H1 (cell line): ENCODE measurements at regions not wholly inside any gene's neighbourhood (a gene's known extent, or its start where the extent isn't known, plus 50 kb on each side); places are given as distances from the start of the nearest gene placed in this dataset.

Source experiments
- RFX5 ChIP-seq: IDR thresholded peaks from 2 replicates; pipeline ENCODE4 v1.6.1; 2011; ENCODE audit warnings: low read depth, low read length, improper control_type of control experiment, borderline replicate concordance
- TF ChIP-seq, protein P1 (sequence below): fragments of 300-600 bp; sonication (generic); IDR thresholded peaks from 2 replicates; pipeline ENCODE4 v1.7.1; 2012; ENCODE audit warnings: low read length, moderate library complexity, mild to moderate bottlenecking, inconsistent platforms; ENCODE audit not compliant: insufficient replicate concordance

DNA sequence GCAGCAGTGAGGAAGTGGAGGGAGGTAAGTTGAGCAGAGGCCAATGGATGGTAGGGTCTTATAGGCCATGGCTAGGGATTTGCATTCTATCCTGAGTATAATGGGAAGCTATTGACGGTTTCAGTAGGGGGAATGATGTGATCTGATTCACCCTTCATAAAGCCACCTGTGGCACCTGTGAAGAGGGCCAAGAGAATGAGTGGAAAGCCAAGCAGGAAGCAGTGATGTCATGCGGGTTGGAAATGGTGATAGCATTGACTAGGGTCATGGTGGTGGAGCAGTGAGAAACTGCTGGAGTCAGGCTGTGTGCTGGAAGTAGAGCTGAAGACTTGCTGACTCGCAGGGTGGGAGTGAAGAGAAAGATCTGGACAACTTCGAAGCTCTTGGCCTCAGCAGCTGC is 111.7 kb downstream of the MARCHF4 start (continued):
- TF ChIP-seq, protein P1, sequence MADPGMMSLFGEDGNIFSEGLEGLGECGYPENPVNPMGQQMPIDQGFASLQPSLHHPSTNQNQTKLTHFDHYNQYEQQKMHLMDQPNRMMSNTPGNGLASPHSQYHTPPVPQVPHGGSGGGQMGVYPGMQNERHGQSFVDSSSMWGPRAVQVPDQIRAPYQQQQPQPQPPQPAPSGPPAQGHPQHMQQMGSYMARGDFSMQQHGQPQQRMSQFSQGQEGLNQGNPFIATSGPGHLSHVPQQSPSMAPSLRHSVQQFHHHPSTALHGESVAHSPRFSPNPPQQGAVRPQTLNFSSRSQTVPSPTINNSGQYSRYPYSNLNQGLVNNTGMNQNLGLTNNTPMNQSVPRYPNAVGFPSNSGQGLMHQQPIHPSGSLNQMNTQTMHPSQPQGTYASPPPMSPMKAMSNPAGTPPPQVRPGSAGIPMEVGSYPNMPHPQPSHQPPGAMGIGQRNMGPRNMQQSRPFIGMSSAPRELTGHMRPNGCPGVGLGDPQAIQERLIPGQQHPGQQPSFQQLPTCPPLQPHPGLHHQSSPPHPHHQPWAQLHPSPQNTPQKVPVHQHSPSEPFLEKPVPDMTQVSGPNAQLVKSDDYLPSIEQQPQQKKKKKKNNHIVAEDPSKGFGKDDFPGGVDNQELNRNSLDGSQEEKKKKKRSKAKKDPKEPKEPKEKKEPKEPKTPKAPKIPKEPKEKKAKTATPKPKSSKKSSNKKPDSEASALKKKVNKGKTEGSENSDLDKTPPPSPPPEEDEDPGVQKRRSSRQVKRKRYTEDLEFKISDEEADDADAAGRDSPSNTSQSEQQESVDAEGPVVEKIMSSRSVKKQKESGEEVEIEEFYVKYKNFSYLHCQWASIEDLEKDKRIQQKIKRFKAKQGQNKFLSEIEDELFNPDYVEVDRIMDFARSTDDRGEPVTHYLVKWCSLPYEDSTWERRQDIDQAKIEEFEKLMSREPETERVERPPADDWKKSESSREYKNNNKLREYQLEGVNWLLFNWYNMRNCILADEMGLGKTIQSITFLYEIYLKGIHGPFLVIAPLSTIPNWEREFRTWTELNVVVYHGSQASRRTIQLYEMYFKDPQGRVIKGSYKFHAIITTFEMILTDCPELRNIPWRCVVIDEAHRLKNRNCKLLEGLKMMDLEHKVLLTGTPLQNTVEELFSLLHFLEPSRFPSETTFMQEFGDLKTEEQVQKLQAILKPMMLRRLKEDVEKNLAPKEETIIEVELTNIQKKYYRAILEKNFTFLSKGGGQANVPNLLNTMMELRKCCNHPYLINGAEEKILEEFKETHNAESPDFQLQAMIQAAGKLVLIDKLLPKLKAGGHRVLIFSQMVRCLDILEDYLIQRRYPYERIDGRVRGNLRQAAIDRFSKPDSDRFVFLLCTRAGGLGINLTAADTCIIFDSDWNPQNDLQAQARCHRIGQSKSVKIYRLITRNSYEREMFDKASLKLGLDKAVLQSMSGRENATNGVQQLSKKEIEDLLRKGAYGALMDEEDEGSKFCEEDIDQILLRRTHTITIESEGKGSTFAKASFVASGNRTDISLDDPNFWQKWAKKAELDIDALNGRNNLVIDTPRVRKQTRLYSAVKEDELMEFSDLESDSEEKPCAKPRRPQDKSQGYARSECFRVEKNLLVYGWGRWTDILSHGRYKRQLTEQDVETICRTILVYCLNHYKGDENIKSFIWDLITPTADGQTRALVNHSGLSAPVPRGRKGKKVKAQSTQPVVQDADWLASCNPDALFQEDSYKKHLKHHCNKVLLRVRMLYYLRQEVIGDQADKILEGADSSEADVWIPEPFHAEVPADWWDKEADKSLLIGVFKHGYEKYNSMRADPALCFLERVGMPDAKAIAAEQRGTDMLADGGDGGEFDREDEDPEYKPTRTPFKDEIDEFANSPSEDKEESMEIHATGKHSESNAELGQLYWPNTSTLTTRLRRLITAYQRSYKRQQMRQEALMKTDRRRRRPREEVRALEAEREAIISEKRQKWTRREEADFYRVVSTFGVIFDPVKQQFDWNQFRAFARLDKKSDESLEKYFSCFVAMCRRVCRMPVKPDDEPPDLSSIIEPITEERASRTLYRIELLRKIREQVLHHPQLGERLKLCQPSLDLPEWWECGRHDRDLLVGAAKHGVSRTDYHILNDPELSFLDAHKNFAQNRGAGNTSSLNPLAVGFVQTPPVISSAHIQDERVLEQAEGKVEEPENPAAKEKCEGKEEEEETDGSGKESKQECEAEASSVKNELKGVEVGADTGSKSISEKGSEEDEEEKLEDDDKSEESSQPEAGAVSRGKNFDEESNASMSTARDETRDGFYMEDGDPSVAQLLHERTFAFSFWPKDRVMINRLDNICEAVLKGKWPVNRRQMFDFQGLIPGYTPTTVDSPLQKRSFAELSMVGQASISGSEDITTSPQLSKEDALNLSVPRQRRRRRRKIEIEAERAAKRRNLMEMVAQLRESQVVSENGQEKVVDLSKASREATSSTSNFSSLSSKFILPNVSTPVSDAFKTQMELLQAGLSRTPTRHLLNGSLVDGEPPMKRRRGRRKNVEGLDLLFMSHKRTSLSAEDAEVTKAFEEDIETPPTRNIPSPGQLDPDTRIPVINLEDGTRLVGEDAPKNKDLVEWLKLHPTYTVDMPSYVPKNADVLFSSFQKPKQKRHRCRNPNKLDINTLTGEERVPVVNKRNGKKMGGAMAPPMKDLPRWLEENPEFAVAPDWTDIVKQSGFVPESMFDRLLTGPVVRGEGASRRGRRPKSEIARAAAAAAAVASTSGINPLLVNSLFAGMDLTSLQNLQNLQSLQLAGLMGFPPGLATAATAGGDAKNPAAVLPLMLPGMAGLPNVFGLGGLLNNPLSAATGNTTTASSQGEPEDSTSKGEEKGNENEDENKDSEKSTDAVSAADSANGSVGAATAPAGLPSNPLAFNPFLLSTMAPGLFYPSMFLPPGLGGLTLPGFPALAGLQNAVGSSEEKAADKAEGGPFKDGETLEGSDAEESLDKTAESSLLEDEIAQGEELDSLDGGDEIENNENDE: no peak
- no peak for TF ChIP-seq RFX5
